HG02678 (cell line): ENCODE measurements at regions not wholly inside any gene's neighbourhood (a gene's known extent, or its start where the extent isn't known, plus 50 kb on each side); places are given as distances from the start of the nearest gene placed in this dataset.

Experiments
- ATAC-seq: cut with Tn5 transposase; IDR thresholded peaks from one replicate; pipeline ENCODE4 v1.9.1; 2021; ENCODE audit warnings: mild to moderate bottlenecking, moderate library complexity; ENCODE audit not compliant: unreplicated experiment

DNA sequence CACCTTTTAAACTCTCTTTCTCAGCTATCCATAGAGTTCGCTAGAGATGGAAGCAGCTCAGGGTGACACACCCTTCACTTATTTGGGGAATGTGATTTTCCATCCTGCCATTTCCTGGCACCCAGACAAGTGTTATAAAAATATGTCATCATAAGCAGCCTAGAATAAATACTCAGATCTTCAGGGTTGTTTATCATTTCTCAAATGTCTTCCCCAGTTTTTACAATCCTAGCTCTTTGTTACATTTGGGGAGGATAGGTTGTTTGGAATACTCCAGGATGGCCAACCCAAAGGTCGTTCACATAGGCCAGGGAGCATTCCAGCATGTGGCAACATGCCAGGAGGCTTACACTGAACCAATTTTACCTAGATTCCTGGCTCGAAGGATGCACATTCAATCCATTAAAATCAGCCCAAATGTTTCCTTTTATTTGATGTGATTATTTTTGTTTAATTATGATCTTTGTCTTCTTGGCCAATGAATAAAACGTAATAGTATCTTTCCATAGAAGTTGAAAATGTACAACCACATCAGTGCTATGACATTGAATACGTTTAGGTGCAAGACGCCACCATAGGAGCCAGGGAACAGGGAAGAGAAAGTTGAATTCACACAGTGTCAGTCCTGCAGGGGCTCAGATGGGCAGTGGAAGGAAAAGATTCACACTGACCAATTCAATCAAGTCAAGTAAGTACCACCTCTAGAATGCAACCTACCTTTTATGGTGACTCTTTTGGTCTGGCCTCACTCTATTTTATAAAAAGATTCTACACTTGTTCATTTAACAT lies 537.7 kb upstream of the MDFIC2 start:
- no peak for ATAC-seq

DNA sequence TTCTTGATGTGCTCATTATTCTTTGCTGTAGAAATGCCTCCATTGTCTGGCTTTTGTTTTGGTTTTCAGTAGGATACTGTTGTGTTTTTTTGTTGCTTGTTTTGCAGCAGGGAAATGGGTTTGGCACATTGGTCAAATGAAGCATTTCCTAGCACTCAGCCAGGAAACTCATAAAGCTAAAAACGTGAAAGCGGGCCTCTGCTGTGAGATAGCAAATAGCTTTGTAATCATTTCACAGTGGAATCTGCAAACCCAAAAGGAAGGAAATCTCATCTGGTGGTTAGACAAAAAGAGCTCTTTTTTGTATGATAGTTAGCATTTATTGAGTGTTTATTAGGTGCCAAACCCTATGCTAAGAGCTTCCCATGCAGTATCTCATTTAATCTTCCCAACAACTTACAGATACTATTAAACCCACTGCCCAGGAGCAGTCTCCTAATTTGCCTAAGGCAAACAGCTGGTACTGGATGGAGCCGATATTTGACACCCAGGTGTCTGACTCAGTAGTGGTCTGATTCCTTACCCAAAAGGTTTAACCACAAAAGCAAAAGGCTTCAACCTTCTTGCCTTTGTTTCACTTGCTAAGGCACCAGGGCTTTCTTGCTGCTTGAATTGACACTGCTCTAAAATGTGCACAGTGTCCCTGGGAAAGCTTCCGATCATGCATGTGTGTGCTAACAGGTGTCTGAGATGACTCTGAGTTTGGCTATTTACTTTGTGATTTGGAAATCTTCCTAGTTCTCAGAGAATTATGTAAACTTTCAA lies 527.9 kb upstream of the MDFIC2 start:
- no peak for ATAC-seq

DNA sequence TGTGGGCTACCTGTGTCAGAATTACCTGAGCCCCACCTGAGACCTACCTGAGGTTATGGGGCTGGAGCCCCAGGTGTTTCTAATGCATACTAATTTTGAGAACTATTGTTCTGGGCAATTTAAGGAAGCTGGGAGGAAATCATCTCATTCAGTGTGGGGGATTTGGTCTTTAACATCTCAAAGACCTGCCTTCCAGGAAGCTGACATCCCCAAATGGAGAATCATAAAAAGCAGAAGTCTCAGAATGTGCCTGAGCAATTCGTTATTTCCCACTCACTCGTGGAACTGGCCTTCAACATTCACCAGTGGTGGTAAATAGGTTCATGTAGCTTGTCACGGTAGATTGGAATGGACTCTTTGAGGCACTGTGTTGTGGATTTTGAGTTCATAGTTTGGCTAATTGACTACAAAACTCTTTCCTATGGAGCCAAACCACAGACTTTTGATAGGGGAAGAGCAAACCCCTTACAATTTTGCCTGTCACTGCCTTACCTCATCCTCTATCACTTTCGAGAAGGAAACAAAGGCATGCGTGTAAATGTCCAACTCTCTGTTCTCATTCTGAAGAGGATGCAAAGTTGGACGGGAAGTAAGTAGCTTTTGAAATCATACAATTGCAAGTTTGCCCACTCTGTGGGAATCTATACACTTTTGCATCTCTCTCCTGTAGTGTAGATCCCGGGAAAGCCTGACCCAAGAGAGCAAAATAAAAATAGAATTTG lies 521.0 kb upstream of the MDFIC2 start:
- no peak for ATAC-seq

DNA sequence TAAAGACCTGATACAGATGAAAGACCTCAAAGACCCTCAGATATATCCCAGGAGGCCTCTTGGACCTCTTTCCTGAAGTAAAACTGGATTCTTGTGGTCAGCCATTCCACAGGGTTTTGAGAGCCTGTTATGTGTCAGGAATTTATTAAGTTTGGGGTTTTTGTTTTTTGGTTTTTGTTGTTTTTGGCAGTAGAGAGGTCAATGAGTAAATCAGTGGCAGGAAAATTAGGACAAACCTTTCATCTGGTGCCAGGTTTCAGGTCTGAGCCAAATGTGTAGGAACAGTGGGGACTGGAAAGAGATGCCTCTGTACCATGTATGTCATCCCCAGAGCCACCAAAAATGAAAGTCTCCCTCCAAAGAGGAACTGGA lies 520.4 kb upstream of the MDFIC2 start:
- no peak for ATAC-seq

DNA sequence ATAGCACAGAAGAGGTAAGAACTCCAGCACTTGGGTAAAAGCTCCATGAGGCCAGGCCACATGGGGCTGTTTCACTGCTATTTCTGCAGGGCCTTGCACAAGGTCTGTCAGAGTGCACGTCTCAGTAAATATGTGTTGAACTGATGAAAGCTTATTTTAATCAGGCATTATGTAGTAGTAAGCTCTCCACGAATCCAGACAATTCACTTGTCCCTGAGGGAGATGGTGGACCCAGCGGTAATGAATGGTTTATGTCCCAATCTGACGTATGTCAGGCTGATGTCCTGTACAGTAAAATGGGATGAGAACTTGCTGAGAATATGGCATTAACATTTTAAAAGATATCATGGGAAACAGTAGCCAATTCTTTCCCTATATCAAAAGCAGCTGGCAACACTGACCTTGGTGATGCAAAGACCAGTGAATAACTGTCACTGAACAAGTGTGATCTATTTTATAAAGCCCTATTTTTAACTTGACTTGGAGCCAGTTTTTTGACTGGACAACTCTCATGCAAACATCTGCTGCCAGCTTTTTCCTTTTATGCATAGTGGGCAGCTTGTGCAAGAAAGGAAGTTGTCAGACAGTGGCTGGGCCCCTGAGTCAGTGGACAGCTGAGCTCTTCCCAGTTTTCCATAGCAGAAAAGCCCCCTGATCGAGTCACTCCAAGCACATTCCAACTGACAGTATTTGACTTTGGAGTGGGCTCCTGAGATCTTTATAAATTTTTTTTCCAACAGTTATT lies 519.8 kb upstream of the MDFIC2 start:
- no peak for ATAC-seq

DNA sequence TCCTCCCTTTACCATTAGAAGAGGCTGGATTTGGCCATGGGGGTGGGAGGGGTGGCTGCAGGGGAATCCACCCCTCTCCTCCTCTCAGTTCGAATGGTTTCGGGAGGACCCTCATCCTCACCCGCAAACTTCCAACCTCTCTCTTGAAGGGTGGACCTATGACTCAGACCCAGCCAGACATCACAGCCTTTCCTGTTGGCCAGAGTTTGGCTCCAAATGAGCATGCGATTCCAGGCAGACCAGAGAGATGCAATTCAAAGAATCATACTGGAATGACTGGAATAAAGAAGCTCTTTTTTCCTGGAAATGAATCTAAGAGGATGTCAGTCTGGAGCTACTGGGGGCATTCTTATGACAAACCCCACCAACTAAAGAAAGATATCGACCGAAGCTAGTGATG lies 516.7 kb upstream of the MDFIC2 start:
- no peak for ATAC-seq

DNA sequence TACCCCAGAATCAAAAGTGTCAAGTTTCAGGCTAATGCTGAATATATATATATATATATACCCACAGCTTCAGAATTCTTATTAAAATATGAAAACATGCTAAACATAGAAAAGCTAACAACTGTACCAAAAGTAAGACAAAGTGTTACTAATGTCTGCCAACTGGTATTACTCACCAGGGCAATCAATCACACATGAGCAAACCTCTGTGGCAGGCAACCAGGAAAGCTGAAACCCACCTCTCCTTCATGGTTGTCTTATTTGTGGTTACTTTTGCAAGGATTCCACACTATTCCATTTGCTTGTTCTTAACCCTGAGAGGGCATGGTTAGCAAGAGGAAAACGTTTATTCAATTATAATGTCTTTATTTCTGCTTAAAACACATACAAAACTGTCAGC lies 512.3 kb upstream of the MDFIC2 start:
- ATAC-seq = no peak

DNA sequence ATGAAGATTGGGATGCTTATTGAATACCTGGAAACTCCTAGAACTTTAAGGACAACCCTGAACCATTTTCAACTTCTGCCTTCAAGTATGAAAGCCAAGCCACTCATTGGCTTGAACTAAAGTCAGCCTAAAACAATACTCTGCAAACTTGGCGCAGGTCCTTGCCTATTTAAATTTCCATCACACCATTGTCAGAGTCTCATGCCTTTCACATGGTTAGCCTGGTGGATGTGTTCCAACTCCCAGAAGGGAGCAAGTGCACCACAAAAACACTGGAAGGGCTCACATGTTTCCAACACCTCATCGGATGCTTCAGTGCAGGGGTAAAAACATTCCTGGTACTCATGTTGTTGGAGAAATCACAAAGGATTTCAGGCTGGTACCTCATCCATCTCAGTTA lies 511.6 kb upstream of the MDFIC2 start:
- ATAC-seq = no peak

DNA sequence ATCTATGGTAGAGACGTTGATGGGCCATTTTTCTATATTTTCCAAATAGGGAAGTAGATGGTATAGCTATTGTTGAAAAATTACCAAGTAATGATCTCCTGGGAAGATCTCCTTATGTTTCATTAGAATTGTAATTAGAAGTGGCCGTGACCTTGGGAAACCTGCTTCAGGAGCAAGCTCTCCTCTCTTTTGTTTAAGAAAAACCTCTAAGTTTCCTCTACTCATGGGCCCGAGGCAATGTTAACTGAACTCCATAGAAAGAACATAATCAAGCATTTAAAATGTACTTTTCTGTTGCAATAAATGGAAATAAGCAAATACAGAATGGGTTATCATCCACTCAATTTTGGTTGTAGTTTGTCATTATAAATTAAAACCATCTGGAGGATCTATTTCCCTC lies 511.2 kb upstream of the MDFIC2 start:
- no peak for ATAC-seq

DNA sequence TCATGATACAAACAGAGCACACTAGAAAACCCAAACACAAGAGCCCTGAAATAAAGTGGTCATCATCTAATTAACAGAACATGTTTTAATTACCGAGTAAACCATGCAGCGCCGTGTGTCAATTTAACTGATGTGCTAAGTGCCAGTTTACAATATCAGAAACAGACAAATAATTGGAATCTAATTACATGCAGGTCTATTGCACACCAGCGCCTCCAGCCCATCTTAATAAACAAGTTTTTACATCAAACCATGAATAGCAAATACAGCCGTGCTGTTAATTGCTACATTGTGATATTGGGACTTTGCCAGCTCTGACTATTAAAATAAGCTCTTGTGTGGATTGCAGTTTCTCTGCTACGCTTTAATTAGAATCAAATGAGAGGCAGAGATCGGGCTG lies 510.2 kb upstream of the MDFIC2 start:
- no peak for ATAC-seq

DNA sequence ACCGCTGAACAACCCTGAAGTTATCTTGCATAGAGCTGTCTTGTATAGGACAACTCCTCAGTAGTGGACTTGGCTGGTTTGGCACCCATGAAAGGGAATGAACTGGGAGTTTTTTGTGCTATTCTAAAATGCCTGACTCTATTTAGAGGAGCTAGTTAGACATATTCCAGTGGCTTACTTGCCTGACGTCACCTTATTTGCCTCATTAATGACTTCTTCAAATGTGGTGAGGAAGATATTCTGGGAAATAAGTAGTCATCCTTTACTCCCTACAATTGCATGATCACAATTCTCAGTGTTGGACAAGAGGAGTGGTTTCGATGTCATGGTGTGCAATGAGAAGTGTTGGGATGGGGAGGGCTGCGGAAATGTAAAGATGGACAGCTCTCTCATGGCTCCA lies 509.2 kb upstream of the MDFIC2 start:
- ATAC-seq = no peak

DNA sequence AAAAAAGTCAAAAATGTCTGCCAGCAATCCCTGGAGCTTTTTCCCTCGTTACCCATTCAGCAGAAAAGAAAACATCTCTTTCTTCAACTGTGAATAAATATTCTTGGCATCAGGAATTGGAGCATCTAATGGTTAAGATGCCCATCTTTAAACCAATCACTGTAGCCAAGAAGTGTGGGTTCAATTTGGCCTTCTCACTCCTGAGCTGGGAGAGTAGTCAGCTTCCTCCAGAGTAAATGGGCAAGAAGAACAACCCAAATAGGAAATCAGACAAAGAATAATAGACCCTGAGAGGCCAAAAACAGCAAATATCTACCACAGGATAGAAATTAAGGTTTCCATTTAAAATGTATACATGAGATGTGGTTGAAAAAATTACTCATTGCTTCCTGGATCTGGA lies 508.0 kb upstream of the MDFIC2 start:
- ATAC-seq = no peak

DNA sequence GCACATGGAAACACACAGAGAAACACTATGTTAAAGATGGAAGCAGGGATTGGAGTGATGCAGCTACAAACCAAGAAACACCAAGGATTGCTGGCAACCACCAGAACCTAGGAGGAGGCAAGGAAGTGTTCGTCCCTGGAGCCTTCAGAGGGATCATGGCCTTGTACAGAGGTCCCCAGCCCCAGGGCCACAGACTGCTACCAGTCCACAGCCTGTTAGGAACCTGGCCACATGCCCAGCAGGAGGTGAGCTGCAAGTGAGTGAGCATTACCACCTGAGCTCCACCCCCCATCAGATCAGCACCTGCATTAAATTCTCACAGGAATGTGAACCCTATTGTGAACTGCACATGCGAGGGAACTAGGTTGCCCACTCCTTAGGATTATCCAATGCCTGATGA lies 505.7 kb upstream of the MDFIC2 start:
- no peak for ATAC-seq

DNA sequence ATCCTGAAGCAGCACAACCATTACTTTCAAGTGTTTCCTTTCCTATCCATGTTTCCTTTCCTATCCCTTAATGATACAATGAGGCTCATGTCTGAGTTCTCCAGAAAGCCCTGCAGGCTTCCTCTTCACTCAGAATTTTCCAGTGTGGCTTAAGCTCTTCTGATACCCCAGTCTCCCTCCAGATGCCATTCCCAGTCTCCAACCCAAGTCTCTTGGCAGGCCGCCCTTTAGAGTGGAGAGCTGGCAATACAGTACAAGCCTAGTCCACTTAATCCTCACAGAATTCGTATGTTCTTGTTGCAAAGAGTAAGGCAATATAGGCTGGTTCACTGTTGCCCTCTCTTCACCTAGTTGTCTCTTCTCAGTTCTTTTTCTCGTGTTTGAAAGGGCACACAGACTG lies 503.9 kb upstream of the MDFIC2 start:
- no peak for ATAC-seq

DNA sequence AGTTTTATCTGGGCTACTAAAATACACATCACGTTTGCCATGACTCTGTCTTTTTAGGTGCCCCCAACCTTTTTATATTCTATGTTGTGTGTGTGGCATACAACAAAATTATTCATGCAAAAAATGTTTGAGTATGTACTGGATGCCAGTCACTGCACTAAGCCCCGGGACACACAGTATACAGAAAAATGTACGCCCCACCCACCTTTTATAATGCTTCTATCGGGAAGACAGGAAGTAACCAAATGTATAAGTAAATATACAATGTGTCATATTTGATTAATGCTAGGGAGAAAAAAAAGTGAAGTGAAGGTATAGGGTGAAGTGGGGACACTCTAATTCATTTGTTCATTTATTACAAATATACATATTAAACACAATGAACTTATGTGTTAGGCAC lies 503.4 kb upstream of the MDFIC2 start:
- ATAC-seq = no peak

DNA sequence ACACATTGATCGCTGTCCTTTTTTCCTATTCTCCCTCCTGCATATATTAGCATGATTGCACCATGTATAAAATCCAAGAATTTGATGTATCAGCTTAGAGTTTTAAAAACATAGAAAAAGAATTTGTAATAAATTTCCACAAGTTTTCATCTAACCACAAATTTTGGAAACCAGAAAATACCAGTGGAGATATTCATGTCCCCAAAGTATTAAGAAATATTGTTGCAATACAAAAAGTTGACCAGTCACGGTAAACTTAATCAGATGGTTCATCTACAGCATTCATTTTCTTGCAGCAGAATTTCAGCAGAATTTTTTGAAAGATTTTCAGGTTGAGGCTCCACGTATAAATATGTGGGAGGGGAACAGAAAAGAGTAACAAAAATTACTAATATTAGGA lies 500.9 kb upstream of the MDFIC2 start:
- ATAC-seq = no peak

DNA sequence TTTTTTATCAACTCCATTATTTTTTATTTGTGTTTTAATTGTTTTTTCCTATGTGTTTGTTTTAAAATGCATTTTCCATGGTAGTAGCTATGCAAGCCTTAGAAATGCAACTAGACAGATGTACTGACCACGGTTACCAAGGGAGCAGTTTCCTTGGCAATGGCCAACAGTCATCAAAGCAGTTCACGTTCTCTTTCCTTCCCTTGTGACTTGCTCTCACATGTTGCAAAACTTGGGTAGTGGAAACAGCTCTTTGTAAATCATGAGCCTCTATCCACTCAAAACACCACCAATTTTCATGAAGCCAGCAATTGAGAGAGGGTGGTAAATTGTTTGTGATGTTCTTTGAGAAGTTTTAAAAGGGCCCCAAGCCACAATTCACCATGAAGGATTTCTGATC lies 499.4 kb upstream of the MDFIC2 start:
- ATAC-seq = no peak

DNA sequence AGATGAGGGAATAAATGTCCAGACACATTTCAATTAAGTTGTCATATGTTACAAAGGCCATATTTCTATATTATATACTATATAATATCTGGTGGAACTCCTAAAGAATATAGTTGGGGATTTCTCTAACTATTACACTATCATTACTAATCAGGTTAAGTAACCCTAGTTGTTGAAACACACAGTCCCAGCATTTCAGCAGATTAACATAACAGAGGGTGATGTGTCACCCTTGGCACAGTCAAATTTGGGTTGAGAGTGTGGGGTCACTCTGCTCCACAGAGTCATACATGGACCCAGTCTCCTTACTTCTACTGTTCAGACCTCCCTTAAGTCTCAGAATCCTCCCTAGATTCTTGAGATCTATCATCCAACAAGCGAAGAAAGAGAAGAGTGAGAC lies 496.4 kb upstream of the MDFIC2 start:
- ATAC-seq = no peak

DNA sequence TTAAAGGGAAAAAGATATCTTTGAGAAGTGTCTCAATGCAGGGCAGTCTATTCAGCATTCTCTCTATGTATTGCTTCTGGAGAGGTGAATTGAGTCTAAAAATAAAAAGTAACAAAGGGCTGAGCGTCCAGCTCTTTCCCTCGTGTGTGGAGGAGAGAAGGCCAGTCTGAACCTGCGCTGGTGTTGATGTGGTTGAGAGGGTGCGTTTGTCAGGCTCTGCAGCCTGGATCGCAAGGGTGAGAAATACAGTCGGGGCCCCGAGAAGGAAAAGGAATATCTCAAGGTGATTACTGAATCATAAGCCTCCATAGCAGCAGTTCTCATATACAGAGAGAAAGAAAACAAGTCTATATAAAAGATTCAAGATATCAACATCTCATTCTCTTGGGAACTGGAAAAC lies 494.1 kb upstream of the MDFIC2 start:
- ATAC-seq = no peak

DNA sequence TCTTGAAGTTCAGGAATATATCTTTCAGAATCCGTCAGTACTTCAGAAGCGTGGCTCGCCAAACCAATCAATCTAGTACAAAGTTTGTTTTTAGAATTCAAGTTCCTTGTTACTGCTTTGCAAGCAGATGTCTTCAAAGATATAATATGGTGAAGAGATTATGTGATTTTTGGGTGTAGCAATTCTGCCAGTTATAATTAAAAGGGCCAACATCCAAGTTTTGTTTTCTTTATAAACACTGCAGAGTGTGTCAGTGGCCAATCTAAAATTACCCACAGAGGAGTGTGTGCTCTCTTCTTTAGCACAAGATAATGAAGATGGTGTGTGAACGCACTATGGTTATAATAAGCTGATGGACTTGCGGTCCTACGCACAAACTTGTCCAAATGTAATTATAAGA lies 493.6 kb upstream of the MDFIC2 start:
- no peak for ATAC-seq
